Limb (tissue), 2 donors: ENCODE measurements at regions not wholly inside any gene's neighbourhood (a gene's known extent, or its start where the extent isn't known, plus 50 kb on each side); places are given as distances from the start of the nearest gene placed in this dataset.
A peak's percentile ranks its signal among the peaks of the same experiment; 100 is the strongest.

ENCODE experiments used
- DNase-seq, 2 donors: peaks; one replicate each; pipeline ENCODE4 v3.0.0-alpha.2; 2016; ENCODE audit errors: extremely low spot score in 2 of 2

DNA sequence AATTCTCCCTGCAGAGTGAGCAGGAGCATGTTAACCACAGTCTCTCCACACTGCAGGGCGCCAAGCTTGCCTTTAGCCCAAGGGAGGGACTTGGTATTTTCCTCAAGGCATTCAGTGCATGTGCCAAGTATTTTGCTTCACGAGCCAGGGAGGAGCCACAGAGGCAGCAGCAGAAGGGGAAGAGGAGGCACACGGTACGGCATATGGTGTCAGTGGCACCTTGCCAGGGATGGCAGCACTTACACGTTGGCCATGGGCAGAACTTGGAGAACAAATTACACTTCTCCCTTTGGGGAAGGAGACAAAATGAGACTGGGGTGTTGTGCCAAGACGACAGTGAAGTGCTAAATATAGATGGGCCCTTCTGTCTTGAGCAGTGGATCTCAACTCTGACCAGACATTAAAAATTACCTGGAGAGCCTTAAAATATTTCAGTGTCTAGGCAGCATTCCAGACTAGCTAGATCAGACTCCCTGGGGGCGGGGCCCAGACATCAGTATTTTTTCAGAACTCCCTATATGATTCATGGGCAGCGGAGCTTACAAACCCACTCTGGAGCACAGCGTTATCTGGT lies 155.8 kb downstream of the DRD1 start:
- peak in 1 of 2 donors; percentile 43 for DNase-seq

DNA sequence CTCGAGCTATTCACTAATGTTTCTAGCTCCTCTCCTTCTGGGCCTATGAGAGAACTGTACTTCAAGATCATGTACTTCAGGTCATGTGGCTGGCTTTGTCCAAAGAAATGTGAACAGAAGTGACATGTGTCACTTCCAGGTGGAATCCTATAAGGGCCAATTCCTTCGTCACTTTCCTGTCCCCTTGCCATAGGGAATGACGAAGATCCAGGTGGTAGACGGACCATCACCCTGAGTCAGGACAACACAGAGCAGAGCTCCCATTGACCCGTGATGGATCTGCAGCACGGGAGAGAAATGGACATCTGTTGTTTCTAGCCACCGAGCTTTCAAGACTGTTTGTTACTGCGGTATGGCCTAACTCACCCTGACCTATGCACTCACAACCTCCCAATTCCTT lies 157.0 kb downstream of the DRD1 start:
- DNase-seq, result no peak

DNA sequence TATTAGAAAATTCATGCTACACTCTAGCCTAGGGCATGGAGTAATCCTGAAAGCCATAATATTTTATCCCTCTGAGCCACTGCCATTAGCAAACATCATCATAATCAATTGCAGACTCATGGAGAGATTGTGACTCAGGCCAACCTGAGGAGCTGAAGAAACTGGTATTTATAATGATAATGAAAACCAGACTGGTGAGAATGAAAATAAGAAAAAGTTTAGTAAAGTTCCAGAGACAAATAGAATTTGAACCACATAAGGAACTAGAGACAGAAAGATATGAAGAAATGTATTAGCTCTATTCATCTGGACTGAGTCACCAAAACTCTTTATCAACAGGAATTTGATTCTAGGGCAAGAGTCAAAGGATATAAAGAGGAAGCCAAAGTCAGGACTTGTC lies 158.7 kb downstream of the DRD1 start:
- no peak for DNase-seq

DNA sequence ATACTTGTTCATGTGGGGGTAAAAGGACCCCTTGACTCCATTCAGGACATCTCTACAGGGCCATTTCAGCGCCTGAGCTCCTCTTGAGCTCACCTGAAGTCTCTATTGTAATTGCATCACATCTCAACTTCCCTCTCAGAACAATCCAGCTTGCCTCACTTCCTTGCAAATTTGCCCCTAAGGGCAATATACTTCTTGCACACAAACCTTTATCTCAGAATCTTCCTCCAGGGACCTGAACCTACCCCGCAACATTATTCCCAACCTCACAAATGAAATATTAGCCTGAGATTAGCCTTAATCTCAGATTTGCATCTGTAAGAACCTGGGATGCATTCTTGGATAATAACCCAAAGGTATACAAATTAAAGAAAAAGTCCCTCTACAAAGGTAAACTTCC lies 159.2 kb downstream of the DRD1 start:
- no peak for DNase-seq

DNA sequence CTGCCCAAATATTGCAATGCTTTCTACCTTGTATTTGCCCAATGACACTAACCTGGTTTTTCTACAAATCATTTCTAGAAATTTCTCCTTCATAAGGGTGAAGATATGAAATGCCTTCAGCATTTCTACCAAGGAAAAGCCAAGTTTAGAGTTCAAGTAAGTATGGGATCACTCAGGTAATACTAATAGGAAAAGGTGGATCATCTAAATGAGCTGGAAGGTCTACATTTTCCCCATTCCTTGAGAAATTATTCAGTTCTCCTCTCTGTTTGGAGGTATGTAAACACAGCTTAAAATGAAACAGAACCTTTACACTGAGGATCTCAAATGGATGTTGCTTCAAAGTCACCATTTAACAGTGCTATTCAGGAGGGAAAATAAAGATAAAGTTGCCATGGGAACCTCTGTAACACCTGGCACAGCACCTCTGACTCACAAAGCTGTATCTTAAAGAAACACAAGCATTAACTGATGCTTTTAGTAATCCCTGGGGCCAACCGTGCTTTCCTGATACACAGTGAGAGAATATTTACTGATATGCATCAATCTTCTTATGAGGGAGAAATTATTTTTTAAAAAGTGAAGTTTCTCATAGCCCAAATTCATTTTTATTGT lies 161.3 kb downstream of the DRD1 start:
- DNase-seq, result no peak

DNA sequence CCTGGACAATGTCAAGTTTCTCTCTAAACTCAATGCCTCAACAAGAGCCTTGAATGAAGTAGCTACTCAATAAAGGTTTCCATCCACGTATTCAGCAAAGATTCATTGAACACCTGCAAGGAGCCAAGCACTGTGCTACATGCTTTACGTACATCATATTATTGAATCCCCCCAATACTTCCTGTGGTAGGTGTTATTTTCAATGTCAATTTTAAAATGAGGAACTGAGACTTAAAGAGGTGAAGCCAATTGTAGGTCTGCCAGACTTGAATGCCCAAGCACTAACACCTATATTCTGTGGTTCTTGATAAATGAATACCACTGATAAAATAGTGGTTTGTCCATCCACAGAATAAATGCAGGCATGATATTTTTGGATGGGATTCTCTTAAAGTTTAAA lies 162.3 kb downstream of the DRD1 start:
- DNase-seq, result no peak

DNA sequence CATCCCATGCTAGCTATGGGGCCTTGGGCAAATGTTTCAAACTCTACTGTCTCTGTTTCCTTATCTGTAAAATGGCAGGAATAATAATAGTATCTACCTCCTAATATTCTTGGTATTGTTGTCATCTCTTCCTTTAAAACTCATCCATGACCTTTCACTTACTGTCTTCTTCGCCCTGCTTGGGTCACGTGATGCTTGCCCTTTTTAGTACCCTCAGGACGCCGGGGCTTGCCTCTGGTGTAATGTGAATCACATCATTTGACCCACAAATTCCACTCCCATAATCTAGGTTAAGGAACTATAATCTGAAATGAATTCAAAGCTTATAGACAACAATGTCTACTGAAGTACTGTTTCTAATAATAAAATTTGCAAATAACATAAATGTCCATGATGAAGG lies 162.7 kb downstream of the DRD1 start:
- no peak for DNase-seq

DNA sequence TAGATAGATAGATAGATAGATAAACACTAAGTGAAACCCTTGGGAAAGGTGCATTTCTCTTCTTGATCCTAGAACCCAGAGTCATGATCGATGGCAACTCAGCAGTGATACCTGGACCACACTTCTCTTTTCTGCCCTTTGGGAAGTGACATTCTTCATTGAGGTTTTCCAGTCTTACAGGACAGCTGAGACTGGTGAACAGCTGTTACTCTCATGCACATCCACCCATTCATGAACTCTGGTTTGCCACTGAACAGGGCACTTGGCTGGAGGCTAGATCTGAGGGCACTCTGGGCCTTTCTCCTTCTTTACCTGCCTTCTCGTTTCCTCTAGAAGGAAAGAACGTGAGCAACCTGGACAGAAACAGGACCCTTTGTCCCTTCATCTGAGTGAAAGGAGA lies 164.5 kb downstream of the DRD1 start:
- no peak for DNase-seq

DNA sequence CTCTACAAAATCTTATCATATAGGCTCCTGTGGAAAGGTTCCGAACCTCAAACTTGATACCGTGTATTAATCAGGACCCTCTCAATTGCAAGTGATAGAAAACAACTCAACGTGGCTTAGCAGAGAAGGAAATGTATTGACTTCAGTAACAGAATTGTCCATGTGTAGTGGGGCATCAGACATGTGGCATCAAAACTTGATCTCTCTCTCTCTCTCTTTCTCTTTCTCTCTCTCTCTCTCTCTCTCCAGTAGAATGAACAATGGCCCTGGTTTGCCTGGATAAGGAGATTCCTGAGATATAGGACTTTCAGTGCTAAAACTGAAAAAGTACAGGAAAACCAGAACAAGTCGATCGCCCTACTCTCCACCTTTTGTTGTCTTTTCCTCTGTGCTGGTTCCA lies 168.2 kb downstream of the DRD1 start:
- no peak for DNase-seq

DNA sequence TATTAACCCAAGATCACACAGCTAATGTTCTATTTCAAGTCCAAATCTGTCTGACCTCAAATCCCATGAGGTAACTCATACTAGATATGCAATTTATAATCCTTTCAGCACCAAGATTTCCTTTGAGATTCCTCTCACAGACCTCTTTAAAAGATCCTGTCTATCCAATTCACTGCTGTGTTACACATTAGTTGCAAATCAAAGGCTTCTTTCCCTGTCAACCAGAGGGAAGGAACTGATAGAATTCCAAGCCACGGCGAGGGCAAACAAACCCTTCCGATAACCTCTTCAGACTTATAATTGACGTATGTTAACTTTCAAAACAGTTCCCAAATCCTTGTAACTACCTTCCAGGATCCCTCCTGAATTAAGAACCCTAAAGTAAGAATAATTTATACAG lies 168.9 kb downstream of the DRD1 start:
- no peak for DNase-seq

DNA sequence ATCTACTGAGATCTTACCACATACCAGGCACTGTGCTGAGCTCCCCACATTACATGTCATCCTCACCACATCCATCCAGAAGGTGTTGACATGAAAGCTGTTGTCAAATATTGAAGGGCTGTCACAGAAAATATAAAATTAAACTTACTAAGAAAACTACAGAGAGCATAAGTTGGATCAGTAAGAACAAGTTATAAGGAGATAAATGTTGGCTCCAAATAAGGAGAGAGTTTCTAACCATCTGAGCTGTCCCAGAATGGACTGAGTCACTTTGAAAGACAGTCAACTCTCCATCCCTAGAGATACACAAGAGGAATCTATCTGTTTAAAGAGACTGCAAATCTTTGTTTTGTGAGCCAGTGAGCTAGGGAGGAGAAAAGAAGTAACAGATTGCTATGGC lies 169.8 kb downstream of the DRD1 start:
- DNase-seq, result no peak

DNA sequence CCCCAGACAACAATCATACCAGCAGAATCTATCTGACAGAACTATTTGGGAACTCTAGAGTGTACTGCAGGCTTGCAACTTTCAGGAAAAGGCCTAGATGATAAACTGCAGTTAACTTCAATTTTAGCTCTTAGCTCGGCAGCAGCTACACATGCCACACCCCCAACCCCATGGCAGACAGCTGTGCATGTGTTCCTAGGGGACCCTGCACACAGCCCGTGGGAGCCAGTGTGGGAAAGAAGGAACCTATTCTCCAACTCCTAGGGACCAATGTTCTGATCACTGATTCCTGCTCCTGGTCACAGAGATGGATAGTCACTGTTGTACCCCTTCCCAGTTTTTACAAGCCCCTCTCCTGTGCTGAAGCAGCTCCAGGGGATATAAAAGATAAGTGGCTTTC lies 179.6 kb downstream of the DRD1 start:
- DNase-seq, result no peak

DNA sequence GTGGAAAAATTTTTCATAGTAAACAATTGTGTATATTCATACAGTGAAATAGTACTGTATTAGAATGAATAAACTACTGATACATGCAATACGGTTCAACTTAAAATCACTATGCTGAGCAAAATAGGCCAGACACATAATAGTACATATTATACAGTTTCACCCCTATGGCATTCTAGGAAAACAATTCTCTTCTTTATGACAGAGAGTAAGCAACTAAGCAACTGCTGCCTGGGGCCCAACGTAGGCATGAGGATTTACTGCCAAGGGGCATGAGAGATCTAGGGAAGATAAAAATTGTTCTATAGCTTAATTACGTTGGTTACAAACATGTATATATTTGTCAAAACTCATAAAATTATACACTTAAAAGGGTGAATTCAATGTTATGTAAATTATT lies 180.2 kb downstream of the DRD1 start:
- DNase-seq, result no peak

DNA sequence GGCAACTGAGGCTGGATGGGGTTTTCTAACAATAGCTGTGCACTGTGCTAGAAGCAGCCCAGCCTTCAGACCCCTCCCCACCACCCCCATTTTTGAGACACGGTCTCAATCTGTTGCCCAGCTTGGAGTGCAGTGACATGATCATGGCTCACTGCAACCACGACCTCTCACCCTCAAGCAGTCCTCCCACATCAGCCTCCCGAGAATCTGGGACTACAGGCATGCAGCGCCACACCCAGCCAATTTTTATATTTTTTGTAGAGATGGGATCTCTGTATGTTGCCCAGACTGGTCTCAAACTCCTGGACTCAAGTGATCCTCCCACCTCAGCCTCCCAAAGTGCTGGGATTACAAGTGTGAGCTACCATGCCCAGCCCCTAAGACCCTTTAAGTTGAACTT lies 182.5 kb downstream of the DRD1 start:
- no peak for DNase-seq

DNA sequence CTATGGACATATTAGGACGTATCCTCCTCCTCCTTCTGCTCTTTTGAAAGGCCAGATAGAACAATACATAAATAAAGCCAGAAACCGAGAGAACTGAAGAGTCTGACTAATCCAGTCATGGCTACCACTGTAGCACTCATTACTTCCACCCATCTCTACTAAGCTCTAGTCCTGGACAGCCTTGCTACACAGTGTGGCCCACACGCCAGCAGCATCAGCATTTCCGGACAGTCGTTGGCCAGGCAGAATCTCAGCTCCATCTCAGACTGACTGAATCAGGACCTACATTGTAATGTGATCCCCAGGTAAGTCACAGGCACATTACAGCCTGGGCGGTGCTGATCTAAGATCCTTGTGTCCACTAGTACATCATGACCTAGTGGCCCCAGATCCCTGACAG lies 182.9 kb downstream of the DRD1 start:
- no peak for DNase-seq

DNA sequence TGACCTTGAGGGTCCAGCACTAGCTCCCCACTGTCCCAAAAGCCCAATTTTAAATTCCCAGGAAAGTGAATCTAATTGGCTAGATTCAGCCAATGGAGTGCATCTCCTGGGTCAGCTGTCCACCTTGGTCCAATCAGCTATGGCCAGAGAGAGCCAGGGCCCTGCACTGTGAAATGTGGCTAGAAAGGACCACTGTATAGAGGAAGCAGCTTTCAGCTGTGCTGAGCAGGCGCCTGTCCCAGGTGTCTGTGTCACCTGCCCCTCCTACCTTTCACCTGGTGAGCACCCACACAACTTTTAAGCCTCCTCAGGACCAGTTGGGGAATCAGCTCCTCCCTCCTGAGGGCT lies 186.2 kb downstream of the DRD1 start:
- no peak for DNase-seq

DNA sequence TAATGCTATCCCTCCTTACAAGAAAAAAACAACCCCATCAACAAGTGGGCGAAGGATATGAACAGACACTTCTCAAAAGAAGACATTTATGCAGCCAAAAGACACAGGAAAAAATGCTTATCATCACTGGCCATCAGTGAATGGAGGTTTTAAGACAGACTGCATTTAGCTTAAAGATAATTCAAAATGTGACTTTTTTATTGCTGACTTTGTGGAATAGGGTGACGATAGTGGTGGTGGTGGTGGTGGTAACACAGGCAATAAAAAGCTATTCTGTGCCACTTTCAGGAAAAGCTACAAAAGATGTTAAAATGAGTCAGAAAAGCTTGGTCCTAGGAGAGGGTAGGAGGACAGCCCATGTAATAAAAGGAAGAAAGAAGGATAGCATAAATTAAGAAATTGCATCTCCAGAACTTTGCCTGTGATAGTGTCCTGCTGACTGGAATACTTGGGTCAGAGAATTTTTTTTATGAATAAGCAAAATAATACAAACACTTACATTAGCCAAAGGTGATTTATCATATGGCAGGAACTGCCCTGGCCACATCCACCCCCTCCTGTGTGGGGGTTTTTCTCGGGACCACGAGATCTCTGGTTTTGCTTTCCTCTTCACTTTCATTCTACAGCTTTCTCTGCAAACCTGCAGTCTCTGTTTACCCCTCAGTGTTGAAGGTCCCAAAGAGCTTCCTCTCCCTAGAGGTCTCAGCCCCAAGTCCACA lies 186.7 kb downstream of the DRD1 start:
- DNase-seq, result no peak

DNA sequence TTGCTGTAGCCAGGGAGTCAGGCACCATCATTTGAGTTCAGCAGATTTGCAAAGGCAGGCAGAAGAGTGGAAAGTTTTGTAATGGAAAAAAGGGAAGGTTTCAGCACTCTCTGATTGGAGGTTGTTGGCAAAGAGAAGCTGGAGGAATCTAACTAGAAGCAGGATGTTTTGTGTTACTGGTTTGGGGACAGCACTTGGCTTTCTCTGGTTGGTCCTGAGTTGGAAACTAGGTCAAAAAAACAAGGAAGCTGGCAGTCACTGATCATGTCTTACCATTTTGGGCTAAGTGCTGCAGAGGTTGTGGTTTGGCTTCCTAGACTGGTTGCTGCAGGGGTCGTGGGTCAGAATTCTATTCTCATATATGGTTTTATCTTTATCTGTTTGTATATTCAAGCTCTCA lies 189.8 kb downstream of the DRD1 start:
- DNase-seq, result no peak

DNA sequence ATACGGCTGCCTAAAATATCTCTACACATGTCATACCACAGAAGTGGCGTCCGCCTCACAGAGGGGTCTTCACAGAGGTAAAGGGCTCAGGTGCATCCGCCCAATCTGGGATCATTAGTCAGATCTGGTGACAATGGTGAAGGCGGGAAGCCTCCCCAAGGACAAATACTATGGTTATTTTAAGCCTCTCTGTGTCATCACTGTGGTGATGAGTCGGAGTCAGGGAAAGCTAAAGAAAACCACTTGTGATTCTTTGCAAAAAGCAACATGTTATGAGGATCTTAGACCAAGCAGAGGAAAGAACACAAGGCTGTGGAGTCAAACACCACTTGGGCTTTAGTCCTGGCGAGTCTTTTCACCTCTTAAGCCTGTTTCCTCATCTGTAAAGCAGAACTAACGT lies 190.4 kb downstream of the DRD1 start:
- DNase-seq, result no peak

DNA sequence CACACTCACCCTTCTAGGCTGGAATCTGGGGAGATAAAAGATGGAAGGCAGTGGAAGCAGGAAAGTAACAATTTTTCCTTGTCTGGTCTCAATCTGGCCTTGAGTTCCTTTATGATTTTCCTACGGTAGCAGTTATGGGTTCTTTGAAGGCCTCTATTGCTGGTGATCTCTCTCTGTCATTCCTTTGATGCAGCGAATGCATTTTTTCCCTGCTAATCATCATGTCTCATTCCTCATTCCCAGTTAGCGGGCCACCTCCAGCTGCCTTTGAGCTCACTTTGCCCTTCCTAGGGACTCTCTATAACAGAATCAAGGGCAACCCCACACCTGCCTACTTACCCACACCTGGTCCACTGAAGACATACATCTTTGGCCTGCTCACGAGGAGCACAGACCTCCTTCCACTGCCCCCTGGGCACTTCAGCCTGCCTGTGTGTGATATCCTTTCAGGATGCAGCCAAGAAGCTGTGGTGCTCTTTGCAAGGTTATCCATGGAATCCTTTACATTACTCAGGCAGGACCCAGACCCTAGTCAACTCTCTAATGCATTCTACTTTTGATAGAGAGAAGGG lies 191.7 kb downstream of the DRD1 start:
- DNase-seq, result no peak

DNA sequence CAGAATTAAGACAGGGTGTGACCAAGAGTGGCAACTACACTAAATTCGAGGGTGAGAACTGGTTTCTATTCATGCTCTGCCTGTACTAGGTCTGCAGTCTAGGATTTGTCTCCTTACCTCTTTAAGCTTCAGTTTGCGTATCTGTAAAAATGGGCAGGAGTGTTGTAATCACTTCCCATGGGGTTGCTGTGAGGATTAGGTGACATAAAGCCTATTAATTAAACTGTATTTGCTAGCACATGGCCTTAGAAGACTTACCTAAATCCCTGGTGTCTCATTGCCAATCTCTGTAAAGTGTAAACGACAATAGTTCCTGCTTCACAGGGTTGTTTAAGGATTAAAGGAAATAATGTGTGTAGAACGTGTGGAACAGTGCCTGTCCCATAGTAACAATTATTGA lies 193.6 kb downstream of the DRD1 start:
- DNase-seq, result no peak

DNA sequence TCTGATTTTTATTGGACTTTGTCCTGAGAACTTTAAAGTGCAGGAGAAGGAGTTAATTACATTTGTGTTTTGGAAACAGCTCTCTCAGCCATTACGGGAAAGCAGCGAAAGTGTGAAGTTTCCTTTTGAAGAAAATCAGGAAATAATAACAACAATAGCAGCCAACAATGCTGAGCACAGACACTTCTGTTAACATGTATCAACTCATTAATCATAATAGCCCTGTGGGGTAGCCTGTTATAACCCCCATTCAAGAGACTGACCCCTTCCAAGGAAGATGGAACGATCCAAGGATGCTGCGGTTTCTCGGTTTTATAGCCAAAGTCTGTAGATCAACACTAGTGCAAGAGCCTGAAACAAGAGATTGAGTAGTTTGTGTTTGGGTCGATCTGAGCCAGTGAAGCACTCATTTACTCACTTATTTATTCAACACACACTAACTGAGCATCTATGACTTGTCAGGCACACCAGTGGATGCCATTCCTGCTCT lies 195.5 kb downstream of the DRD1 start:
- no peak for DNase-seq
